ENCODE measurements at regions not wholly inside any gene's neighbourhood (a gene's known extent, or its start where the extent isn't known, plus 50 kb on each side); places are given as distances from the start of the nearest gene placed in this dataset.

- no peak for TF ChIP-seq CTCF (conservative IDR thresholded peaks at IDR 0.05 in 1 of 2, IDR thresholded peaks at IDR 0.05 in 1 of 2; ENCODE audit: low read depth in 1 of 2, low read length in 2 of 2)
- no peak for TF ChIP-seq EZH2 (IDR thresholded peaks at IDR 0.05; ENCODE audit: low read length, missing control alignments)
Observed at GRCh38 chr18:73684647-73685046, 463.0 kb downstream of the FBXO15 start.

All from fibroblast of lung (primary cell).